SK-N-MC (cell line): ENCODE measurements at regions not wholly inside any gene's neighbourhood (a gene's known extent, or its start where the extent isn't known, plus 50 kb on each side); places are given as distances from the start of the nearest gene placed in this dataset.

Experiments
- DNase-seq: peaks from one replicate; pipeline ENCODE4 v3.0.0-alpha.2; 2011; ENCODE audit warnings: low read depth, low spot score
- H3K27ac ChIP-seq: fragments of 200-600 bp; sonication (generic); 2 replicates; pipeline ENCODE4 v1.5.1; 2016; ENCODE audit warnings: mixed run types
- H3K36me3 ChIP-seq: fragments of 200-600 bp; sonication (generic); 2 replicates; pipeline ENCODE4 v1.6.1; 2017; ENCODE audit warnings: antibody characterized with exemption, low read length, mixed read lengths; ENCODE audit not compliant: insufficient read depth
- H3K4me3 ChIP-seq: fragments of 200-600 bp; sonication (generic); 2 replicates; pipeline ENCODE4 v1.5.1; 2016
- H3K9ac ChIP-seq: fragments of 200-600 bp; sonication (generic); 2 replicates; pipeline ENCODE4 v1.8.0; 2017; ENCODE audit warnings: mixed run types, mixed read lengths; ENCODE audit not compliant: insufficient read length
- H3K9me3 ChIP-seq: fragments of 200-600 bp; sonication (generic); 2 replicates; pipeline ENCODE4 v1.6.1; 2017; ENCODE audit warnings: low read depth, mild to moderate bottlenecking, antibody characterized with exemption, low read length, moderate library complexity, mixed read lengths
- EZH2 ChIP-seq: fragments of 200-600 bp; sonication (generic); IDR thresholded peaks from one replicate; pipeline ENCODE4 v1.6.1; 2017; ENCODE audit warnings: antibody characterized with exemption
- FOXP2 ChIP-seq: optimal IDR thresholded peaks from 2 replicates; pipeline ENCODE3; 2011; ENCODE audit warnings: mild to moderate bottlenecking, moderate library complexity; ENCODE audit not compliant: insufficient read depth; ENCODE audit errors: extremely low read length, control extremely low read depth
- POLR2AphosphoS5 ChIP-seq: IDR thresholded peaks from 2 replicates; pipeline ENCODE4 v1.6.1; 2012; ENCODE audit warnings: mild to moderate bottlenecking, low read depth, low read length, borderline replicate concordance

DNA sequence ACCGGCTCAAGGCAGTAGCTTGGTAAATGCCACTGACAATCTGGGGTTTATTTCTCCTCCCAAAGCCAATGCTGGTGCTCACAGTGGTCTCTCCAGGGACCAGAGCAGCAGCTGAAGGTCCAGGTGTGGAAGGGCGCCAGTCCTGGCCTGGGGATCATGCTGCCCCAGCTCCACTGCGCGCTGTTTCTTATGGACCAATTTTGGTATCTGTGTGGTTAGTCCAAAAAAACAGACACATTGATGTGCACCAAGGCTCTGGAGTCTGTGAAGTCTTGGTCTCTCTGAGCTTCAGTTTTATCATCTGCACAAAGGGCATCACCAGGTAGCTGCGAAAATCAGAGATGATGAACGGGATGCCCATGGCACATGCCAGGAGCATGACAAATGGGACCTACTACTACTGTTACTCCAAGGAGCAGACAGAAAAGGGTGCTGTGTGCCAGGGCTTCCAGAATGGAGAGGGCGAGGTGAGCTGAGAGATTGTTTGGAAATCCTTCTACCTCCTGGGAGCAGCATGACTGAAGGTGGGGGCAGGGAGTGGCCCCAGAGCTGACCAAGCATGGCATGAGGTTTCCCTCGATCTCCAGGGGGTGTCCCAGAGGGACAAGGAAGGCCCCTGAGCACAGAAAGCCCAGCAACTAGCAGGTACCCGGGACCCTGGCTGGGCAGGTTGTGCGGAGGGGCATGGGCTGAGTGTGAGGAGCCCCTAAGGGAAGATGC lies 134.3 kb upstream of the PRR20G start:
- Histone ChIP-seq H3K27ac (no peak overlapping the region), H3K9ac (no peak overlapping the region), H3K9me3 (no peaks in the 10 kb centered on the region), H3K4me3 (no peak overlapping the region), H3K36me3 (no peaks in the 10 kb centered on the region)
- no peak for DNase-seq
- no peak for TF ChIP-seq POLR2AphosphoS5
- no peak for TF ChIP-seq EZH2
- no peak for TF ChIP-seq FOXP2

DNA sequence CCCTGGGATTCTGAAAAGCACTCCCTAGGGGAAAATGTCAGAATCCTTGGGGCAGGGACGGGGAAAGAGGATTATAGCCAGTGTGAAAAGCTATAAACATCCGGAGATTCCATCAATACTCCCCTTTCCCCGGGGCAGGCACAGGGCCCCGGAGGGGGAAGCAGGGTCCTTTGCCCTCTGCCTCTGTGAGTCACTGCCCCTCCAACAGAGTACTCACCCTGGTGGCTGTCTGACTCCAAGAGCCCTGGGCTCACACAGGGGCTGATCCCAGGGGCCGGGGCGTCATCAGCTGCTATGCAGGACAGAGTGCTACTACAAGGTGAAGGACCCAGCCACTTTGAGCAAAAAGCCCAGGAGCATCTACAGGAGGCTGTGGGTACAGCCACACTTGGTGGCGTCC lies 133.0 kb upstream of the PRR20G start:
- no peak overlapping the region for H3K27ac ChIP-seq
- TF ChIP-seq EZH2 (no peak), POLR2AphosphoS5 (no peak), FOXP2 (no peak)
- H3K4me3 ChIP-seq: no peak overlapping the region
- H3K9me3 ChIP-seq: no peaks in the 10 kb centered on the region
- H3K36me3 ChIP-seq: no peaks in the 10 kb centered on the region
- H3K9ac ChIP-seq: no peak overlapping the region
- DNase-seq: no peak

DNA sequence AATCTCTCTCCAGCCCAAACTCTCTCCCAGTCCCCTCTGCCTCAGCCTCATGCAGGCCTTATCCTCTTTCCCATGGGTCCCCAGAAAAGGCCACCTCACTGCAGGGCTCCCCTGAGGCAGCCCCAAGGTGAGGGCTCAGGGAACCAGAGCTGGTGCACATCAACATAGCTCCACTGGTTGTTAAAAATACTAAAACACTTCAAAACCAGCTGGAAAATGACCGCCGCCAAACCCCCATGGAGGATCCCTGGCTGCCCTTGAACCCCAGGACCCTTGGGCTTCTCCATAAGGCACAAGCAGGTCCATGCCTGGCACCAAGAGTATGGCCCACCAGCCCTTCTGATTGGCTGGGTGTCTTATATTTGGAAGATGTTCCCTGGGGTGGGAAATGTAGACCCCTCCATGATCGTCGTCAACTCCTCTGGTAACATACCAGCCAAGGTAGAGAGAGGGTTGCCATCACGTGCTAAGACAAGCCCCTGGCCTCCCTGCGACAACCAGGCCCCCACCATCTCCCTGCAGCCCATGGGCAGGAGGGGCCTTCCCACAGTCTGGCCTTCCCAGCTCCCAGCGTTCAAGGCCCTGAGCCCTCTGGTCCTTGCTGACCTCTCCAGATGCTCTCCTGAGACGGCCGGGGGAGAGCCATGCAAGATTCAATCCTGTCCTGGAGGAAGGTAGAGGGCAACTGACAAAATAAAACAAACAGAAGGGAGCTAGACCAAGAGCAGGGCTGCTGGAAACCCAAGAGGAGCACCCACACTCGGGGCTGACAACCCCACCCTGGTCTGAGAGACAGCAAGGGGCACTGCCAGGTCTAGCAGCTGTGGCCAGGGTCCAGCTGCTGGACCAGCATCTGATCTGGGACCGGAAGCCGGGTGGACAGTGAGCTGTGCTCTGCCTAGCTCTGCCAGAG lies 132.1 kb upstream of the PRR20G start:
- Histone ChIP-seq H3K36me3 (no peaks in the 10 kb centered on the region), H3K4me3 (no peak overlapping the region), H3K9me3 (no peaks in the 10 kb centered on the region), H3K9ac (no peak overlapping the region), H3K27ac (no peak overlapping the region)
- TF ChIP-seq EZH2 (no peak), POLR2AphosphoS5 (no peak), FOXP2 (no peak)
- DNase-seq: no peak

DNA sequence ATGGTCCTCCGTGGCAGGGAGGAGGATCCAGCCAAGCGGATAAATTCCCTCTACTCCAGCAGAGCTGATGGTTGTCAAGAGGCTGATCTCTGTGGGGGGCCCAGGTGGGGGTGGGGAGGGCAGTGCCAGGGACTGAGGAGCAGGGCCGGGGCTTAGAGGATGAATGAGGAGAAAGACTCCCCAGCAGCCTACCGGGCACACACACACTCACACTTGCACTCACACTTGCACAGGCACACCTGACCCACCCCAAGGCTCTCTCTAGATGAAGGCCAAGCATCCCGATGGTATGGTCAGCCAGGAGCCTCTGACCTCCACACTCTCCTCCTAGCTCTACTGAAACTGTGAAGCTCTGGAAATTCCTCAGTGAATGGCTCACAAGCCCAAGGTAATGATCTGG lies 131.3 kb upstream of the PRR20G start:
- Histone ChIP-seq H3K27ac (no peak overlapping the region), H3K9me3 (no peaks in the 10 kb centered on the region), H3K9ac (no peak overlapping the region), H3K4me3 (no peak overlapping the region), H3K36me3 (no peaks in the 10 kb centered on the region)
- TF ChIP-seq POLR2AphosphoS5 (no peak), FOXP2 (no peak), EZH2 (no peak)
- no peak for DNase-seq

DNA sequence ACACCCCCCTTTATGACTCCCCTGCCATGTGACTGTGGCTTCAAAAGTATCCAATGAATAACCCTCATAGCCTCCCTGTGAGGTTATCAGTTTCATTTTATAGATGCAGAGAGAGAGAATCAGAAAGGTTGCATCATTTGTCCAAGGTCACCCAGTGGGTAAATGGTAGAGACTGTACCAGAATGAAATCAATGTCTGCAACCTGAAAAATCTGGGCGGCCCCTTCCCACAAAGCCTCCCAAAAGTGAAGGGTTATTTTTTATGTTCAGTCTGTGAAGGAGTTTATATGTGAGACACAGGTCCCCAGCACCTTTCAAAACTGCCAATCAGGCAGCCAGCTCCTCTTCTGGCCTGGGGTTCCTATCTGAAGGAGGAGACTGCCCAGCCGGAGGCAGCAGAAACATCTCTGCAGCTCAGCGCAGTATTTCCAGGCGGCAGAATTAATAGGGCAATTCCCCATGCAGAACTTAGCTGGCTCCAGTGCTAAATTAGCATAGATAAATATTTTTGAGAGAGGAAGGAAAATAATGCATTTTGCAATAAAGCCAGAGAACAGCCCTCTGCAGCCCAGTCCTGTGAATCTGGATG lies 130.8 kb upstream of the PRR20G start:
- no peak for DNase-seq
- TF ChIP-seq FOXP2 (no peak), EZH2 (no peak), POLR2AphosphoS5 (no peak)
- H3K4me3 ChIP-seq: no peak overlapping the region
- H3K9me3 ChIP-seq: no peaks in the 10 kb centered on the region
- H3K9ac ChIP-seq: no peak overlapping the region
- no peaks in the 10 kb centered on the region for H3K36me3 ChIP-seq
- H3K27ac ChIP-seq: no peak overlapping the region

DNA sequence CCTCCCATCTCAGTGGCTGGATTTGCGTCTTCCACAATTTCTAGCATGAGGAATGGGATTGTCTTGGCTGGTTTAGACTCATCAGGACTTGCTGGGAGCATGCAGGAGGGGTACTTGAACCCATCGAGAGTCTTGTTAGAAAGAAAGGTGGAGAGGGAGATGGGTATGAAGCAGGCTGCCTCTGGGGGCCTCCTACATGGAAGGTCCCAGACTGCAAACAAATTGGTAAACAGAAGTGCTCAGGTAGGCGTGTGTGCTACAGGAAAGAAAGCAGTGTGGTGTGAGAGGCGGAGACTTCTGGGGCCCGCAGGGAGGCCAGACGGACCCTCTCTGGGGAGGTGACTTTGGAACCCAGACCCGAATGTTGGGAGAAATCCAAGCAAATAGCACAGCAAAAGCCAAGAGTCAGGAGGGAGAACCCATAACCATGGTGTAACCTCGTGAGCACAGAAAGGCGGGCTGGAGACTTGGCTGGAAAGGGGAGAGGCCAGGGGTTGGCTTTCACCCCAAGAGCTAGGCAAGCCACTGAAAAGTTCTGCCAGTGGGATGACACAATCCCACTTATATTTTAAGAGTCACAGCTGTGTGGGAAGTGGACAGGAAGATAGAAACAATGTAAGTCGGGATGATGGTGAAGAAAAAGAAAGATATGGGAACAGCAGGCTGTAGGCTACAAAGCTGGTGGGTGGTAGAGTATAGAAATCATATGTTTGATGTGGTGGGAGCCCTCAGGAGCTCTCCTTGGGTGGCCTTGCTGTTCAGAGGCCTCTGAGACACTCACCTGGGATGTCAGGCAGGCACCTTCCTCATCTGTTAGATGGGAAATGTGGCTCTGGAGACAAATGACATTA lies 130.1 kb upstream of the PRR20G start:
- TF ChIP-seq EZH2: peak; percentile 92
- no peak for TF ChIP-seq POLR2AphosphoS5
- no peak for TF ChIP-seq FOXP2
- H3K9ac ChIP-seq: no peak overlapping the region

DNA sequence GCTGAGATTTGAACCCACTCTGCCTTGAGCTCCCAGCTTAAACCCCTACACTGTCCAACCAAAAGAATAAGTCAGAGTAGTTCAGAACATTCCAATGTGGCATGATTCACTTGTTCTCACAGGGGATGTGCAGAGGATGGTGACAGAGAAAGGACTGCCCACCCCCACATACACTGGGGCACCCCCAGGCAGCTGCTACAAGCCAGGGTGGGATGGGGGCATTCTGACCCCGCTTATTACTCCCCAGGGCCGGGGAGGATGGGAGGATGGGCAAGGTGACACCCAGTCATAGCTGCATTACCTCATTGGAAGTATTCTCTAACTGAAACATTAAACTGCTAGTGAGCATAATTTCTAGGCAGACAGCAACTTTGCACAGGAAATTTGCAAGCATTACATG lies 126.0 kb upstream of the PRR20G start:
- Histone ChIP-seq H3K9ac (no peak overlapping the region), H3K36me3 (no peaks in the 10 kb centered on the region), H3K27ac (no peak overlapping the region), H3K4me3 (no peak overlapping the region), H3K9me3 (no peaks in the 10 kb centered on the region)
- TF ChIP-seq EZH2 (no peak), POLR2AphosphoS5 (no peak), FOXP2 (no peak)
- no peak for DNase-seq

More for the DNA sequence above, 130.1 kb upstream of the PRR20G start:
- Histone ChIP-seq H3K4me3 (no peak overlapping the region), H3K9me3 (no peaks in the 10 kb centered on the region), H3K36me3 (no peaks in the 10 kb centered on the region), H3K27ac (no peak overlapping the region)
- no peak for DNase-seq

DNA sequence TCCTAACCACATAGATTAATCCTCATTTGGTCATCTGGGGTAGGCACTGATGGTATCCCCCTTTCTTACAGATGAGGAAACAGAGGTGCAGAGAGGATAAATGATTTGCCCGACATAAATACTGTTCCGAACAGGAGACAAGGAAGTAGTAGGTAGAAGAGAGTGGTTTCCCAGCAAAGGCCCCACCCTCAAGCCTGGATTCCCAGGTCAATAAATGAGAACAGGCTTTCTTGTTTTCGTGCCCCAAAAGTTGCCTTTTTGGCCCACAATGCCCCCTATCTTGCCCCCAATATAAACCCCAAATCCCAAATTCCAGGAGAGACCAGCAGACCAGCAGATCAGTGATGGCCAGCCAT lies 125.5 kb upstream of the PRR20G start:
- H3K4me3 ChIP-seq: no peak overlapping the region
- H3K9ac ChIP-seq: no peak overlapping the region
- H3K36me3 ChIP-seq: no peaks in the 10 kb centered on the region
- no peaks in the 10 kb centered on the region for H3K9me3 ChIP-seq
- no peak overlapping the region for H3K27ac ChIP-seq
- no peak for TF ChIP-seq EZH2
- TF ChIP-seq POLR2AphosphoS5: no peak
- TF ChIP-seq FOXP2: no peak
- no peak for DNase-seq
